ENCODE measurements at regions not wholly inside any gene's neighbourhood (a gene's known extent, or its start where the extent isn't known, plus 50 kb on each side); places are given as distances from the start of the nearest gene placed in this dataset.

- DNase-seq, result no peak
These were observed 184.4 kb downstream of the KIF26A start for GRCh38 chr14:104322531-104323366.

DNA sequence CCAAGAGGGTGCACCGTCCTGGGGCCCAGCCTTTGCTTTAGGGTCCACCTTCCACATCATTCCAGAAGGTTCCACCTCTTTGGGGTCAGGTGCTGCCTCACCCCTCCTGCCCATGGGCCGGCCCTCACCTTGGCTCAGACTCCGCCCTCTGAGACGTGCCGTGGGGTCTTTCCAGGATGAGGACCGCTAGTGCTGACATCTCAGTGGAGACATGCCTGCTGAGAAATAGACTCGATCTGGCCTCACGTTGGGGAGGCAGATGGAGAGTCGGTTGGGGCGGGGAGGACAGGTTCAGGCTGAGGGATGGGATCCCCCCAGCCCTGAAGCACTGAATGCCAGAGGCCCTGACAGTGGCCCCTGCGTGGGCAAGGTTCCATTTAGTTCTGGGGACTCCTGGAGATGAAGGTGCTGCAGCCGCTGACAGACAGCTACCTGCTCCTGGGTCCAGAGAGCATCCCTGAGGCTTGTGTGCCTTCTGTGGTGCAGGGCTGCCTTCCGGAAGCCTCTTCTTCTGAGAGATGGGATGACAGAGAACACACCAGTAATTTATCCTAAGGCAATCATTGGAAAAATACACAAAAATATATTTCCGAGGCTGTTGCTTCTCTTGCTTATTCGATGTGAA, 185.3 kb downstream of the KIF26A start:
- no peak for DNase-seq

- no peak for DNase-seq
These were observed 188.5 kb downstream of the KIF26A start for GRCh38 chr14:104326848-104327247.

- no peak for DNase-seq
These were observed 190.2 kb downstream of the KIF26A start for GRCh38 chr14:104328607-104329006.

DNA sequence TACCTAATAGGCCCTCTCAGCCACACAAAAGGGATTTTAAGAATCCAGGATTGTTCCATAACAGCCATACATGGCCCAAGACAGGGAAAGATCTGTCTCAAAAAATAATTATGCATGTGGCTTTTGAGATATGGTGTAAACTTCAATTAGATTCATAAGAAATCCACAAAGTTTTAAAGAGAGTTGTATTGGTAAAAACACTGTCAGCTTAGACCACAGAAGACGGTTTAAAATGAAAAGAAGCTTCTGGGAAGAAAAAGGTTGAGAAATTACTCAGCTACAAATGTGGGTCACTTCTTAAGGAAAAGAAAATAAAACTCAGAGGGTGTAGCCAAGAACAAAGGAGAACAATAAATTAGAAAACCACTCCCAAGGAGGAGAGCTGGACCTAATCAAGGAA, 191.4 kb downstream of the KIF26A start:
- DNase-seq, result no peak

GRCh38 chr14:104331871-104332605, 193.7 kb downstream of the KIF26A start:
- no peak for DNase-seq

DNA sequence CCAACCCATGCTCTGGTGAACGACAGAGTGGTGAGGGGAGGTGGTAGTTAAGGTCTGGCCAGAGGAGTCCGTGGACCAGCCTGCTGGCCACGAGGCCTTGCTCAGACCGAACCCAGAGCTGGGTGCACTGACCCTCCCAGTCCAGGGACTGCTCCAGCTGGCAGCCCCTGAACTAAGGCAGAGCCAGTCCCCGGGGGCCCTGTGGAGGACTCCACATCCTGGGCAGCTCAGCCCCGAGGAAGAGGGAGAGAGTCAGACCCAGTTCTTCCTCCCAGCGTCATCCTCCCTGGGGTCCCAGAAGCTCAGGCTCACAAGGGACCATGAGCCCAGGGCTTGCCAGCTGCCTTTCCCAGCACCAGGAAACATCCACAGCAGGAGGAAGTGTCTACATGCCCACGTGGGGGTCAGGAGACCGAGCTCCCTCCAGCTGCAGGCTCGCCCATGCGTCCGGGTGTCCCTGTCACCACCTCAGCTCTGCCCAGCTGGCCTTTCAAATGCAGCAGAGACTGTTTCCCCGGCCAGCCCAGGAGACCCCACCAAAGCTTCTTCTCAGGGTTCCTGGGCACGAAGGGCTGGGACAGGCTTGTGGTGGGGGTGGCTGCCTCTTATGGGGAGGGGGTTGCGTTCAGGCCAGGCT, 194.4 kb downstream of the KIF26A start:
- no peak for DNase-seq

GRCh38 chr14:104333646-104334423, 195.4 kb downstream of the KIF26A start:
- DNase-seq, result no peak

DNA sequence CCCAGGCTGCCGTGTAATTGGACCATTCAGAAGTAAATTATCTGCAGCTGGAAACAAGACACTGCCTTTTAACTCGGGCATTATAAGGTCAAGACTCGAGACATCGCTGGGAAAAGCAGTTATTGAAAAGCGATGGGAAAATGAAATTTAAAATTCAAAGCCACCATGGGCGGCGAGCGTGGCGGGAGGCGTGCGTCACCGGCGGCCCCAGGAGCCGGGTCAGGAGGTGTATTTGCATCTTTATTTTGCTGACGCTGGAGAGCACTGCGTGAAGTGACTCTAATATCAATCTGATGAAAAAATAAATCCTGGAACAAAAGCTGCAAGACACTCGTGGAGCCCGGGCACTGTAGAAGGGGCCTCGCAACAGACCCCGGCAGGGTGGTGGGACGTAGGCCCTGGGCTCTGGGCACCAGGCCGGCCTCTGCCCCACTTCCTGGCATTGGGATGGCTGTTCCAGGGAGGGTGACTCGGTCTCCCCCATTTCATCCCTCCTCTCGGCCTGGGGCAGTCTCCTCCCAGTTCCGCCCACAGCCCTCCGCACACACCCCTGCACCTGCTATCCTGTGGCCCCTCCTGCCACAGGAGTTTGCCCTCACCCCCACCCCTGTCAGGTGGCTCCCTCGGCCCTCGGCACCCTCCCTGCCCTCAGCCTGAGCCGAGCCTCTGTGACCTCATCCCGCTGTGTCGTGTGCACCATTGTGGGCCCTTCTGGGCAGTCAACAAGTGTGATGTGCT, 196.2 kb downstream of the KIF26A start:
- no peak for DNase-seq

GRCh38 chr14:104335176-104335575, 196.8 kb downstream of the KIF26A start:
- no peak for DNase-seq

DNA sequence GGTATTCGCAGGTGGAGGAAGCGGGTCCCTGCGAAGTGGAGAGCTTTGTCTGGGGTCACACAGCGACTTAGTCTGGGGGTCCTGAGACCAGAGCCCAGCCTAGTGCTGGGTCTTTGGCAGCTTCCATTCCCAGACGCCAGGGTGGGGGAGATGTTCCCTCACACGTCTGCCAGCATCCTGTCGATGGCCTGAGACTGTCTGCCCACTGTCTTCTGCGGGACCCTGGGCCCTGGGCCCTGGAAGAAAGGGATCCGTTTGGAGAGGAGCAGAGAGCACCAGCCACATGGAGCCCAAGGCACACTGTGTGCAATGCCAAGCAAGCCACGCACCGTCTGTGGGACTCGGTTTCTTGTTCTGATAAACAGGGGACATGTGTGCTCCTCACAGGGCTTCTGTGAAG, 197.2 kb downstream of the KIF26A start:
- DNase-seq, result no peak

DNA sequence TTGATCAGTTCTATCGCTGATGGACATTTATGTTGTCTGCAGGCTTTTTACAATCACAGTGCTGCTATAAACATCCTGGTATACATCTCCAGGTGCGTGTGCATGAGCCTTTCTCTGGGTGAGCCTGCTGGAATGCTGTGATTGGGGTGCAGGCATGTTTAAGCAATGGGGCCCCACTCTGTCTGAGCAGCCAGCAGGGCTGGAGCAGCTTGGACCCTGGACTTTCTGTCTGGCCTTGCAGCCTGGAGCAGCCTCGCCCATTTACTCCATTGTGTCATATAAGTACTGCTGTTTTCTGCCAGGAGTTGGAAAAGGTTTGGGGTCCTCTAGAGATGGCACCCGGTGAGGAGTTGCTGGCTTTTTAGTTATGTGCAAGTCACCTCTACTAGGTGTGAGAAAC, 199.0 kb downstream of the KIF26A start:
- DNase-seq, result no peak

- DNase-seq, result no peak
These were observed 201.0 kb downstream of the KIF26A start for GRCh38 chr14:104339361-104339760.

DNA sequence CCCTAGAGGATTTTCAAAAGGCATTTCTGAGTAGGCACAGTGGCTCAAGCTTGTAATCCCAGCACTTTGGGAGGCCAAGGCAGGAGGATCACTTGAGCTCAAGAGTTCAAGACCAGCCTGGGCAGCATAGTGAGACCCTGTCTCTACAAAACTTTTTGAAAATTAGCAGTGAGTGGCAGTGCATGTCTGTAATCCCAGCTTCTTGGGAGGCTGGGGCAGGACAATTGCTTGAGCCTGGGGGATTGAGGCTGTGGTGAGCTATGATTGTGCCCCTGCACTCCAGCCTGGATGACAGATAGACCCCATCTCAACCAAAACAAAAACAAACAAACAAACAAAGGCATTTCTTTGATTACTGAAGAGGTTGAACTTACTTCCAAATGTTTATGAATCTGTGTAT, 201.4 kb downstream of the KIF26A start:
- DNase-seq, result no peak

GRCh38 chr14:104341532-104342434, 203.4 kb downstream of the KIF26A start:
- peak; percentile 53 for DNase-seq

GRCh38 chr14:104342435-104343293, 204.3 kb downstream of the KIF26A start:
- no peak for DNase-seq

- no peak for DNase-seq
These were observed 204.9 kb downstream of the KIF26A start for GRCh38 chr14:104343294-104343625.

- no peak for DNase-seq
These were observed 205.6 kb downstream of the KIF26A start for GRCh38 chr14:104343690-104344640.

Data from DMS53 (cell line).